Right ventricle myocardium superior (tissue), 1 donor: ENCODE measurements at regions not wholly inside any gene's neighbourhood (a gene's known extent, or its start where the extent isn't known, plus 50 kb on each side); places are given as distances from the start of the nearest gene placed in this dataset.
A peak's percentile ranks its signal among the peaks of the same experiment; 100 is the strongest.
"Not testable (repeated sequence)": the region's sequence is repeated elsewhere in the genome, so short reads cannot be mapped to it uniquely, and the experiment has no call there.

ENCODE experiments used
- ATAC-seq: fragments of 200-7000 bp; cut with Tn5 transposase; one replicate; pipeline ENCODE4 v1.9.1; 2020; ENCODE audit warnings: mild to moderate bottlenecking; ENCODE audit not compliant: poor library complexity
- DNase-seq: peaks from one replicate; pipeline ENCODE4 v3.0.0-alpha.2; 2020
- intact Hi-C: fragments of 100-400 bp; cut with DNase I; formaldehyde crosslinking; loops from one replicate; pipeline ENCODE4 v1.11.2; 2022
- donor health status: DM: no; HTN: yes; CAD: no; lungs with severe emphysema.

DNA sequence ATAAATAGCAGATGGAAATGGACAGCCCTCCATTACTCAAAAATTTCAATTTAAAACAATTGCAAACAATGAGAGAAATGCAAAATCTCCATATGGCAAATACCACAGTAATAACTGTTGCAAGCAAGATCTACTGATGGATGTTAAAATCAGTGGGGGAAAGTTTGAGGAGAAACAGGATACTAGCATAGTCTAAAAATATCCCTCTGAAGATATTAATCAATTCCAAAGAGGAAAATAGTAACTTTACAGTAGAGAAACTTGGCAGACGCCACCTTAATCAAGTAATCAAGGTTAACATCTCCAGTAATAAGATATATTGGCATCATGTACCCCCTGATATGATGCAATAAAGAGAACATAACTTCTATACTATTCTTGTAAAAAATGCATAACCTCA is 344.8 kb downstream of the ZNF674 start:
- ATAC-seq (no peak), DNase-seq (no peak)
- intact Hi-C loops: no loop called here

- DNase-seq: no peak
- ATAC-seq: no peak
- intact Hi-C loops: no loop called here
Observed at GRCh38 chrX:46198858-46199257, 346.4 kb downstream of the ZNF674 start.

DNA sequence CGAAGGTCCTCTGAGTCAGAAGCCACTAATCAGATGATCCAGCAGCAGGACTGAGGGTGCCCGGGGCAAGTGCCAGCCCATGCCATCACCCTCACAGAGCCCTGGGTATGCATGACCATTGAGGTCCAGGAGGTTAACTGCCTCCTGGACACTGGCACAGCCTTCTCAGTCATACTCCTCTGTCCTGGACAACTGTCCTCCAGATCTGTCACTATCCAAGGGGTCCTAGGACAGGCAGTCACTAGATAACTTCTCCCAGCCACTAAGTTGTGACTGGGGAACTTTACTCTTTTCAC is 358.5 kb downstream of the ZNF674 start:
- intact Hi-C loops, ATAC-seq, DNase-seq: not testable (repeated sequence)

- ATAC-seq: no peak
- intact Hi-C loops: no loop called here
- no peak for DNase-seq
Observed at GRCh38 chrX:46185923-46186810, 359.1 kb downstream of the ZNF674 start.

- ATAC-seq (no peak), DNase-seq (no peak)
- intact Hi-C loops: no loop called here
Observed at GRCh38 chrX:46184749-46185148, 360.5 kb downstream of the ZNF674 start.

- DNase-seq (no peak), ATAC-seq (no peak)
- intact Hi-C loops: no loop called here
Observed at GRCh38 chrX:46180258-46180687, 364.9 kb downstream of the ZNF674 start.

DNA sequence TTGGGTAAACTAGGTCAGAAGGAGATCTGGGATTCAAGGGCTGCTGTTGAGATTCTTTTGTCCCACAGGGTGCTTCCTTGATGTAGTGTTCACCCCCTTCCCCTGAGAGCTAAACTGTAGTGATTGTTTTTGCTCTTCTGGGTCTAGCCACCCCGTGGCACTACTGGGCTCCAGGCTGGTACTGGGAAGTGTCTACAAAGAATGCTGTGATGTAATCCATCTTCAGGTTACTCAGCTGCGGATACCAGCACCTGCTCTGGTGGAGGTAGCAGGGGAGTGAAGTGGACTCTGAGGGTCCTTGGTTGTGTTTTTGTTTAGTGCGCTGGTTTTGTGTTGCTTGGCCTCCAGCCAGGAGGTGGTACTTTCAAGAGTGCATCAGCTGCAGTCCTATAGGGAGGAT is 365.5 kb downstream of the ZNF674 start:
- intact Hi-C loops: no loop called here
- ATAC-seq (no peak), DNase-seq (no peak)

- ATAC-seq (no peak), DNase-seq (no peak)
Observed at GRCh38 chrX:46178763-46179162, 366.5 kb downstream of the ZNF674 start.

DNA sequence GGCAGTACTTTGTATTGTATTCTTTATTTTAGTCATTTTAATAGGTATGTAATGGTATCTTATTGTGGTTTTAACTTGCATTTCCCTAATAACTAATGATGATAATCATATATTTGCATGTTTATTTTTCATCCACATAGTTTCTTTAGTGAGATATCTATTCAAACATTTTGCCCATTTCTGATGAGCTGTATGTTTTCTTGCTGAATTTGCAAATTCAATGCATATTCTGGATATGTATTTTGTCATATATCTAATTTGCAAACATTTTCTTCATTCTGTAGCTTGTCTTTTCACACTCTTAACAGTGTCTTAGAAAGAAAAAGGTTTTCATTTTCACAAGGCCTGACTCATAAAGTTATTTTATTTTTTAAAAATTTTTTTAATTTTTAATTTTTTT is 372.1 kb downstream of the ZNF674 start:
- no peak for DNase-seq
- intact Hi-C loops: no loop called here
- no peak for ATAC-seq

More at GRCh38 chrX:46178763-46179162, 366.5 kb downstream of the ZNF674 start:
- intact Hi-C loops: no loop called here

DNA sequence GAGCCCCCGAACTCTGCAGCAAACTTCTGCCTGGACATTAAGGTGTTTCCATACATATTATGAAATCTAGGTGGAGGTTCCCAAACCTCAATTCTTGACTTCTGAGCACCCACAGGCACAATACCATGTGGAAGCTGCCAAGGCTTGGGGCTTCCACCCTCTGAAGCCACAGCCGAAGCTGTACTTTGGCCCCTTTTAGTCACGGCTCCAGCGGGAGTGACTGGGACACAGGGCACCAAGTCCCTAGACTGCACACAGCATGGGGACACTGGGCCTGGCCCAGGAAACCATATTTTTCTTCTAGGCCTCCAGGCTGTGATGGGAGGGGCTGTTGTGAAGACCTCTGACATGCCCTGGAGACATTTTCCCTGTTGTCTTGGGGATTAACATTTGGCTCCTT is 373.8 kb downstream of the ZNF674 start:
- intact Hi-C loops, ATAC-seq, DNase-seq: not testable (repeated sequence)

DNA sequence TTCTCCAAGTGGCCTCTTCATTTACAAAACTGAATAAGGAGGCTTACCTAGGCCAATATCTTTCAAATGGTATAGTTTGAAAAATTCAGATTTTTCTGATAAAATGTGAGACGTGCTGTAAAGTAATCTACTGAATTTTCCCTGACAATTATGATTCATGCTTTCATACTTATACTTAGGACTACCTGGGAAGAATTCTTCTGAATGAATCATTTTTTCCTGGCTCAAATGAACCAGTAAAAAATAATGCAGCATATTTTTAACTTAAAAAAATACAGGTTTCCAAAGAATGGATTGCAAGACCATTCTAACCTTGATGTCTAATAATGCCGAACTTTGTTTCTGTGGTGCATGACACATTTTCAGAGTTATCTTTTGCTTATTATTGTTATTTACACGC is 375.4 kb downstream of the ZNF674 start:
- DNase-seq (no peak), ATAC-seq (no peak)
- intact Hi-C loops: no loop called here

DNA sequence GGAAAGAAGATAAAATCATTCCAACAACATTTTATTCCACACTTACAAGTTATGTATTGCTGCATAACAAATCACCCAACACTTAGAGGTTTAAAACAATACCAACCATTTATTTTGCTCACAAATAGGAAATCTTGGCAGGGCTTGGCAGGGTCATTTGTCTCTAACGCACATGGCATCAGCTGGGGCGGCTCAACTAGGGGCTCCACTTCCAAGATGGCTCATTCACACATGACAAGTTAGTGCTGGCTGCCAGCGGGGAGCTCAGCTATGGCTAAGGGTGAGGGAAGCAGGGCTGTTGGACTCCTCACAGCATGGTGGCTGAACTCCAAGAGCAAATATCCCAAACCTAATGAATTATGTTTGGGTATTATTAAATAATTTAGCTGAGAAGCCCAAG is 377.0 kb downstream of the ZNF674 start:
- intact Hi-C loops: no loop called here

DNA sequence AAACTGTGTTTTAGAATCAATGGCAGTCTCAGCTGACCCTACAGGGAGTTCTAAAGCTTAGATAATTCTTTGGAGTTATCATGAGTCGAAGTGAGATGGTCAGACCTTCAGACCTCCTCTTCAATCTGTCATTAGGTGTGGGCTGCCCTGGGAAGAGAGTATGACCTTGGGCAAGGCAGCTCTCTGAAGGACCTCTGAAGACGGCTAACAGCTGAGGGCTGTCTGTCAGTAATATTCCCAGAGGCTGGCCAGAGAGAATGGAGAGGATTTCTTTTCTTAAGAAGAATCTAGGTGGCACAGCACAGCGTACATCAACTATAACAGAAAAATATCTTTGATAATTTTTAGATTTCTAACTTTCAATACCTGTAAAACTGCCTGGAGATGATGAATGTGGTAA is 379.4 kb downstream of the ZNF674 start:
- DNase-seq: no peak
- no peak for ATAC-seq
- intact Hi-C loops: no loop called here

More for the DNA sequence above, 377.0 kb downstream of the ZNF674 start:
- ATAC-seq (no peak), DNase-seq (no peak)

GRCh38 chrX:46165411-46165810 is 379.8 kb downstream of the ZNF674 start:
- ATAC-seq: no peak
- intact Hi-C loops: no loop called here
- DNase-seq: no peak

DNA sequence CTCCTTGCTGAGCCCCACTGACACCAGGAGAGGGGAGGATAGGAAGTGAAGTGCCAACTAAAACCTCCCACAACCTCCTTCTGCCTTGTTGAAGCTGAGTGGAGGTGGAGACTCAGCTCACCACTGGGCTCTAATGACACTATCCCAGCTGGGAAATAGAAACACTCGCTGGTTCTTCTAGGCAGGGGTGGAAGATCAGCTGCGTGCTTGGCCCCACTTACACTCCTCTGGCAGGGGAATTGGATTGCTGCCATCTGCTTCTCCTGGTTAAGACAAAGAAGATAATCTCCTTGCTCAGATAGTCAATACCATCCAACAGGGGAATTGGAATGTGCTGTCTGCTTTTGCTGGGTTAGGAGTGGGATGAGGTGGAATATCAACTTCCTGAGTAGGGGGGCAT is 392.5 kb downstream of the ZNF674 start:
- intact Hi-C loops: no loop called here
- no peak for DNase-seq
- no peak for ATAC-seq

GRCh38 chrX:46151332-46151731 is 393.9 kb downstream of the ZNF674 start:
- DNase-seq, intact Hi-C loops, ATAC-seq: not testable (repeated sequence)

GRCh38 chrX:46144566-46144965 is 400.7 kb downstream of the ZNF674 start:
- ATAC-seq (no peak), DNase-seq (no peak)
- intact Hi-C loops: no loop called here

DNA sequence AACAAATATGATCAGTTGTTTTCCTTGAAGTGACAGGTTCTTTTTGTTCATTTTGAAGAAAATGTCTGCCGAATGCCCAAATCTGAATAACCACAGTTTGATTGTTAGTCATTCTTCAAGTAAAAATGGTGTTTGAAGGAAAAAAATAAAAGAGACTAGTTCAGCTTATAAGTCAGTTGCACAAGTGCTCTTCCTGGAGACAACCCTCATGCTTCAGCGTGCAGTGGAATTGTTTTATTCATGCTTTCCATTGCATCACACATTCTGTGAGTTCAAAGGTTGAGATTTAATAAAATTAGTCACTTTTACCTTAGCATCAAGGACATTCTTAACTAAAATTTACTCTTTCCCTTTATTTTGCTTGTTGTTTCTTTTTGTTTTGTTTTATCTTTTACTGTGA is 404.9 kb downstream of the ZNF674 start:
- DNase-seq: no peak
- intact Hi-C loops: no loop called here
- ATAC-seq: no peak

DNA sequence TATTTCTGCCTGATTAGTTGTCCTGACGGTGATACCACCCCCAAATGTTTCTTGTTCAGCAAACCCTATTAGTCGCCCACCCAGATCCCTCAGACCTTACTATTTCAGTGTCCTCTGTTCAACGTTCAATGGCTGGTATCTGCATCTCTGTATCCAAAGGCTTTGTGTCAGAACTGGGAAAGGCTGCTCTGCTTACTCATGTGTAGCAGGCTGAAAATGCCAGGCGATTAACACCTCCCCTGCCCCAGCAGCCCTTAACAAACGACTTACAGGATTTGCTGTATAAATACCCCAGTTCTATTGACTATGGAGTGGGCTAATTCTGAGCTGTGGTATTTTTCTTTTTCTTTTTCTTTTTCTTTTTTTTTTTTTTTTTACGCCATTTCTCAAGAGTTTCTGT is 415.0 kb downstream of the ZNF674 start:
- ATAC-seq: no peak
- intact Hi-C loops: no loop called here
- no peak for DNase-seq

GRCh38 chrX:46125111-46125510 is 420.1 kb downstream of the ZNF674 start:
- intact Hi-C loops: no loop called here
- no peak for ATAC-seq
- DNase-seq: no peak

DNA sequence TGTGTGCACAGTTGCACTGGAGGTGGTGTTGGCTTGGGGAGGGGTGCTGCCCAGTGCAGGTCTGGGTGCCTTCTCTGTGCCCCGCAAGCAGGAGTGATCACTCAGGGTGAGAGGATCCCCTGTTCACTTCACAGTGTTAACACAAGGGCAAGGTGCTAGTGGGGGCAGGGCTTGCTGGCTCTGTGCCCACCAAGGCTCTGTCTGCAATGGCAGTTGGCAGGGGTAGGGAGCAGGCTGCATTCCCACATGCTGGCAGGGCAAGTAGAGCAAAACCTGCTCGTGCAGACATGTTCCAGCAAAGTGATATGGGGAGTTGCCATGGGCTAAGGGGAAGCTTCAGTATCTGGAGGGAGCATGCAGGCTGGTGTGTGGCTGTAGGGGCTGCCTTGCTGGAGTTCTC is 428.0 kb downstream of the ZNF674 start:
- no peak for ATAC-seq
- intact Hi-C loops: no loop called here
- peak; percentile 37 for DNase-seq
